Gastrocnemius medialis (tissue), 4 donors: ENCODE measurements at regions not wholly inside any gene's neighbourhood (a gene's known extent, or its start where the extent isn't known, plus 50 kb on each side); places are given as distances from the start of the nearest gene placed in this dataset.

Experiments
- CTCF ChIP-seq, 5 experiments: fragments of 450-650 bp in 3 of 5; fragments of 200-600 bp in 2 of 5; sonication (generic) in 2 of 5; IDR thresholded peaks in 4 of 5; conservative IDR thresholded peaks in 1 of 5; 1 replicate in 4 of 5; 2 replicates in 1 of 5; pipeline ENCODE4 v1.5.1; 2016 to 2019; ENCODE audit warnings: antibody characterized with exemption in 5 of 5, mild to moderate bottlenecking in 3 of 5, moderate library complexity in 3 of 5
- POLR2A ChIP-seq, 2 donors: fragments of 450-650 bp; IDR thresholded peaks; one replicate each; pipeline ENCODE4 v1.6.1; 2017; ENCODE audit warnings: antibody characterized with exemption in 2 of 2, mild to moderate bottlenecking in 2 of 2, moderate library complexity in 2 of 2

DNA sequence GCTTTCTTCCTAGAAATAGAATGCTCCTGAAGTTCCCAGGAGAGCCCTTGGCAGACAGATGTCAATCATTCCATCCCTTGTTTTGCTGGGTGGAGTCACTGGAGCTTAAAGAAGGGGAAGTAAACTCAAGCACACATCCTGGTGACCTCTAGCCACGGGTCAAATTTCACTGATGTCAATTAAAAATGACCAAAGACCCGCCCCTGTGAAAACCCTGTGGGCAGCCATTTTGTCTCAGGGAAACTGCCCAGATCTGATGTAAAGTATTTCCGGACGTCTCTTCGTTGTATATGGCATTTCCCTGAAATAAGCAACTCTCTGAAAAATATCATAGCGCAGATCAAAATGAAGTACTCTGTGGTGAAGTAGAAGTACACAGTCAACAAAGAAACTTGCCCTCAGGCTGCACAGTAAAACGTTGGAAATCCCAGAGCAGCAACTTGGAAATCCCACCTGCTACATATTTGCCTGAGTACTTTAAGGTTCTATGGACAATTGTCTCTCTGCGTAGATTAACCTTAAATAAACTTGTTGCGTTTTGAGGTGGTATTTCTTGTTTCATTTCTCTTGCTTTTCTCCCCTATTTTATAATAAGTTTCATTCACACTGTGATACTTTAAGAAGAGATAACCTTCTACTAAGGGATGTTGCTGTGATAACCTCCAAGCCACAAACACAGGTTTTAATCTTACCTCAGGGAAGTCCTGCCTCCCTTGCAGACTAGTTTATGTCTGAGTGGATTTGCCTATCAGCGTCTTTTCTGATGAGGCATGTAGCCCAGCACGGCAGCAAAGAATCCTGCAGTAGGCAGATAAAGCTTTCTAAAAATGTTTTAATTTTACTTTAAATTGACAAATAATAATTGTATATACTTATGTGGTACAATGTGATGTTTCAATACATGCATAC, 60.9 kb upstream of the PIP5K1B start:
- no peak for TF ChIP-seq POLR2A (IDR thresholded peaks at IDR 0.05)
- TF ChIP-seq CTCF (IDR thresholded peaks at IDR 0.05 in 4 of 5, conservative IDR thresholded peaks at IDR 0.05 in 1 of 5): no peak
